Memory B cell (primary cell): ENCODE measurements at regions not wholly inside any gene's neighbourhood (a gene's known extent, or its start where the extent isn't known, plus 50 kb on each side); places are given as distances from the start of the nearest gene placed in this dataset.

Experiments used
- ATAC-seq: fragments of 150-1000 bp; cut with Tn5 transposase; 2 replicates; pipeline ENCODE4 v1.10.0; 2021; ENCODE audit warnings: low read depth, mild to moderate bottlenecking, moderate library complexity
- DNase-seq, 2 donors: peaks; one replicate each; pipeline ENCODE4 v3.0.0; 2022; ENCODE audit warnings: low spot score in 2 of 2
- H3K27ac Mint-ChIP-seq: one replicate; pipeline ENCODE4 v1.8.0; 2022; ENCODE audit warnings: mild to moderate bottlenecking, moderate library complexity, mixed read lengths
- H3K27me3 Mint-ChIP-seq: one replicate; pipeline ENCODE4 v1.8.0; 2022; ENCODE audit warnings: mixed read lengths
- H3K36me3 Mint-ChIP-seq: one replicate; pipeline ENCODE4 v1.8.0; 2022; ENCODE audit warnings: mild to moderate bottlenecking, mixed read lengths
- H3K4me1 Mint-ChIP-seq: one replicate; pipeline ENCODE4 v1.8.0; 2022; ENCODE audit warnings: mixed read lengths
- H3K4me3 Mint-ChIP-seq: one replicate; pipeline ENCODE4 v1.8.0; 2022; ENCODE audit warnings: mild to moderate bottlenecking, moderate library complexity, mixed read lengths
- H3K9me3 Mint-ChIP-seq: one replicate; pipeline ENCODE4 v1.8.0; 2022; ENCODE audit warnings: mixed read lengths

- H3K4me1 Mint-ChIP-seq: no peaks in the 10 kb centered on the region
- ATAC-seq (no peak), DNase-seq (no peak)
- no peaks in the 10 kb centered on the region for H3K36me3 Mint-ChIP-seq
- no peak overlapping the region for H3K27ac Mint-ChIP-seq
- H3K9me3 Mint-ChIP-seq: peaks cover 6% of the 10 kb centered on the region
- H3K4me3 Mint-ChIP-seq: no peak overlapping the region
- H3K27me3 Mint-ChIP-seq: peaks cover 2% of the 10 kb centered on the region
Measured at GRCh38 chr3:111351334-111351733, 190.7 kb upstream of the CD96 start.

GRCh38 chr3:111352585-111352984, 189.4 kb upstream of the CD96 start:
- H3K27me3 Mint-ChIP-seq: no peaks in the 10 kb centered on the region
- peaks cover 4% of the 10 kb centered on the region for H3K9me3 Mint-ChIP-seq
- no peaks in the 10 kb centered on the region for H3K36me3 Mint-ChIP-seq
- no peak overlapping the region for H3K4me3 Mint-ChIP-seq
- DNase-seq: no peak
- H3K27ac Mint-ChIP-seq: no peak overlapping the region
- ATAC-seq: no peak
- no peaks in the 10 kb centered on the region for H3K4me1 Mint-ChIP-seq

GRCh38 chr3:111359261-111360030, 182.6 kb upstream of the CD96 start:
- H3K27me3 Mint-ChIP-seq: peaks cover 2% of the 10 kb centered on the region
- H3K9me3 Mint-ChIP-seq: no peaks in the 10 kb centered on the region
- no peak overlapping the region for H3K27ac Mint-ChIP-seq
- ATAC-seq (no peak), DNase-seq (no peak)
- H3K36me3 Mint-ChIP-seq: no peaks in the 10 kb centered on the region
- H3K4me3 Mint-ChIP-seq: no peak overlapping the region
- H3K4me1 Mint-ChIP-seq: no peaks in the 10 kb centered on the region

GRCh38 chr3:111362381-111363009, 179.5 kb upstream of the CD96 start:
- Mint-ChIP-seq H3K27me3 (peaks cover 2% of the 10 kb centered on the region), H3K4me1 (no peaks in the 10 kb centered on the region), H3K9me3 (no peaks in the 10 kb centered on the region), H3K4me3 (no peak overlapping the region), H3K36me3 (no peaks in the 10 kb centered on the region), H3K27ac (no peak overlapping the region)
- no peak for ATAC-seq
- DNase-seq: no peak

- DNase-seq (no peak), ATAC-seq (no peak)
- H3K4me3 Mint-ChIP-seq: no peak overlapping the region
- H3K9me3 Mint-ChIP-seq: peaks cover 2% of the 10 kb centered on the region
- H3K4me1 Mint-ChIP-seq: no peaks in the 10 kb centered on the region
- H3K27me3 Mint-ChIP-seq: peaks cover 2% of the 10 kb centered on the region
- H3K36me3 Mint-ChIP-seq: peaks cover 2% of the 10 kb centered on the region
- H3K27ac Mint-ChIP-seq: no peak overlapping the region
Measured at GRCh38 chr3:111366515-111366914, 175.5 kb upstream of the CD96 start.

GRCh38 chr3:111368056-111368455, 173.9 kb upstream of the CD96 start:
- no peak for ATAC-seq
- peaks cover 3% of the 10 kb centered on the region for H3K9me3 Mint-ChIP-seq
- H3K27ac Mint-ChIP-seq: no peak overlapping the region
- no peak for DNase-seq
- H3K4me3 Mint-ChIP-seq: no peak overlapping the region
- H3K36me3 Mint-ChIP-seq: peaks cover 2% of the 10 kb centered on the region
- H3K4me1 Mint-ChIP-seq: no peaks in the 10 kb centered on the region
- no peaks in the 10 kb centered on the region for H3K27me3 Mint-ChIP-seq

GRCh38 chr3:111369958-111370357, 172.0 kb upstream of the CD96 start:
- no peak for DNase-seq
- peaks cover 5% of the 10 kb centered on the region for H3K9me3 Mint-ChIP-seq
- no peak for ATAC-seq

GRCh38 chr3:111373239-111373638, 168.8 kb upstream of the CD96 start:
- Mint-ChIP-seq H3K4me3 (no peak overlapping the region), H3K9me3 (peaks cover 10% of the 10 kb centered on the region), H3K36me3 (peaks cover 2% of the 10 kb centered on the region), H3K4me1 (no peaks in the 10 kb centered on the region), H3K27ac (no peak overlapping the region), H3K27me3 (peaks cover 3% of the 10 kb centered on the region)
- DNase-seq: no peak
- ATAC-seq: no peak

More at GRCh38 chr3:111369958-111370357, 172.0 kb upstream of the CD96 start:
- no peaks in the 10 kb centered on the region for H3K4me1 Mint-ChIP-seq
- no peak overlapping the region for H3K4me3 Mint-ChIP-seq
- no peak overlapping the region for H3K27ac Mint-ChIP-seq
- peaks cover 3% of the 10 kb centered on the region for H3K27me3 Mint-ChIP-seq
- peaks cover 2% of the 10 kb centered on the region for H3K36me3 Mint-ChIP-seq

GRCh38 chr3:111373861-111374260, 168.1 kb upstream of the CD96 start:
- Mint-ChIP-seq H3K27me3 (peaks cover 3% of the 10 kb centered on the region), H3K27ac (no peak overlapping the region), H3K36me3 (peaks cover 2% of the 10 kb centered on the region), H3K9me3 (peaks cover 10% of the 10 kb centered on the region), H3K4me3 (no peak overlapping the region), H3K4me1 (no peaks in the 10 kb centered on the region)
- no peak for ATAC-seq
- DNase-seq: no peak

GRCh38 chr3:111385971-111386495, 156.0 kb upstream of the CD96 start:
- H3K27me3 Mint-ChIP-seq: no peaks in the 10 kb centered on the region
- DNase-seq (no peak), ATAC-seq (no peak)
- no peaks in the 10 kb centered on the region for H3K4me1 Mint-ChIP-seq
- H3K36me3 Mint-ChIP-seq: no peaks in the 10 kb centered on the region
- H3K4me3 Mint-ChIP-seq: no peak overlapping the region
- H3K9me3 Mint-ChIP-seq: peaks cover 5% of the 10 kb centered on the region
- H3K27ac Mint-ChIP-seq: no peak overlapping the region

GRCh38 chr3:111392894-111393398, 149.1 kb upstream of the CD96 start:
- Mint-ChIP-seq H3K4me1 (peaks cover 7% of the 10 kb centered on the region), H3K9me3 (peaks cover 4% of the 10 kb centered on the region), H3K27ac (no peak overlapping the region), H3K4me3 (no peak overlapping the region), H3K36me3 (no peaks in the 10 kb centered on the region), H3K27me3 (no peaks in the 10 kb centered on the region)
- no peak for DNase-seq
- peak; percentile 61 for ATAC-seq

GRCh38 chr3:111412656-111413055, 129.3 kb upstream of the CD96 start:
- H3K36me3 Mint-ChIP-seq: no peaks in the 10 kb centered on the region
- H3K27ac Mint-ChIP-seq: no peak overlapping the region
- peaks cover 5% of the 10 kb centered on the region for H3K27me3 Mint-ChIP-seq
- no peaks in the 10 kb centered on the region for H3K4me1 Mint-ChIP-seq
- no peak for ATAC-seq
- DNase-seq: no peak
- H3K9me3 Mint-ChIP-seq: peaks cover 4% of the 10 kb centered on the region
- no peak overlapping the region for H3K4me3 Mint-ChIP-seq

GRCh38 chr3:111414531-111414930, 127.5 kb upstream of the CD96 start:
- Mint-ChIP-seq H3K4me1 (peaks cover 4% of the 10 kb centered on the region), H3K4me3 (no peak overlapping the region), H3K27me3 (peaks cover 5% of the 10 kb centered on the region), H3K9me3 (peaks cover 3% of the 10 kb centered on the region), H3K36me3 (no peaks in the 10 kb centered on the region), H3K27ac (no peak overlapping the region)
- DNase-seq: no peak
- no peak for ATAC-seq

GRCh38 chr3:111415018-111415417, 127.0 kb upstream of the CD96 start:
- no peaks in the 10 kb centered on the region for H3K36me3 Mint-ChIP-seq
- DNase-seq (no peak), ATAC-seq (no peak)
- peaks cover 4% of the 10 kb centered on the region for H3K4me1 Mint-ChIP-seq
- no peak overlapping the region for H3K27ac Mint-ChIP-seq
- peaks cover 5% of the 10 kb centered on the region for H3K27me3 Mint-ChIP-seq
- H3K9me3 Mint-ChIP-seq: peaks cover 3% of the 10 kb centered on the region
- no peak overlapping the region for H3K4me3 Mint-ChIP-seq
